Large intestine (tissue), 3 donors: ENCODE measurements at regions not wholly inside any gene's neighbourhood (a gene's known extent, or its start where the extent isn't known, plus 50 kb on each side); places are given as distances from the start of the nearest gene placed in this dataset.

Experiments used
- DNase-seq, 2 donors: peaks; one replicate each; pipeline versions ENCODE4 v3.0.0 to v3.0.0-alpha.2; 2013
- H3K27ac ChIP-seq: one replicate; pipeline ENCODE4 v1.5.1; 2013; ENCODE audit warnings: low read length
- H3K27me3 ChIP-seq: 2 replicates; pipeline ENCODE4 v1.6.1; 2013; ENCODE audit warnings: low read length; ENCODE audit not compliant: control insufficient read depth, insufficient read depth
- H3K36me3 ChIP-seq: 2 replicates; pipeline ENCODE4 v1.6.1; 2013; ENCODE audit warnings: low read length; ENCODE audit not compliant: control insufficient read depth, insufficient read depth
- H3K4me1 ChIP-seq: one replicate; pipeline ENCODE4 v1.6.1; 2013; ENCODE audit warnings: low read length; ENCODE audit not compliant: control insufficient read depth, insufficient read depth
- H3K4me3 ChIP-seq: one replicate; pipeline ENCODE4 v1.5.1; 2013; ENCODE audit warnings: low read length
- H3K9me3 ChIP-seq: one replicate; pipeline ENCODE4 v1.6.1; 2013; ENCODE audit warnings: mild to moderate bottlenecking, low read depth, low read length, moderate library complexity; ENCODE audit not compliant: control insufficient read depth
- WGBS: methylation state at CpG from one replicate; pipeline ENCODE4 v1.1.5; 2013; ENCODE audit warnings: low lambda C conversion rate; ENCODE audit not compliant: insufficient coverage; 5-methylcytosine and 5-hydroxymethylcytosine counted together

DNA sequence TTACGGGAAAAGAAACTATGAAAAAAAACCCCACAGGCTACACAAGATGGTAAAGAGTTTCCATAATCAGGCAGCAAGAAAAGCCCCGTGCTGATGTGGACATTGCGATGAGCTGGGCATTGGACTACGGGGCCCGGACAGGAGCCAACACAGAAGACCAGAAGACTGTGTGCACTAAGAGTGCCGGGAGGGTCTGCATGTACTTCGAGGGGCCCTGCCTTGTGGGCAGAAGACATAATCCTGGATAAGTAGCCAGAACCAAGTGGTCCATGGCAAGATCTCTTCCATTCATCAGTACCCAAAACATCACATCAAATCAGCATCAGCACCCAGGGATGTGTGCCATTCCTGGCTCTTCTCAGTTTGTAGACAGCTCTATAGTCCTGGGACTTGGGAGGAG, 317.8 kb downstream of the FGF9 start:
- H3K4me3 ChIP-seq: no peak overlapping the region
- no peak for DNase-seq
- no CpG with 5 or more reads among the region's 7 CpGs for WGBS
- H3K27ac ChIP-seq: no peak overlapping the region
- no peaks in the 10 kb centered on the region for H3K9me3 ChIP-seq
- H3K27me3 ChIP-seq: no peaks in the 10 kb centered on the region
- H3K36me3 ChIP-seq: no peaks in the 10 kb centered on the region
- H3K4me1 ChIP-seq: no peaks in the 10 kb centered on the region

DNA sequence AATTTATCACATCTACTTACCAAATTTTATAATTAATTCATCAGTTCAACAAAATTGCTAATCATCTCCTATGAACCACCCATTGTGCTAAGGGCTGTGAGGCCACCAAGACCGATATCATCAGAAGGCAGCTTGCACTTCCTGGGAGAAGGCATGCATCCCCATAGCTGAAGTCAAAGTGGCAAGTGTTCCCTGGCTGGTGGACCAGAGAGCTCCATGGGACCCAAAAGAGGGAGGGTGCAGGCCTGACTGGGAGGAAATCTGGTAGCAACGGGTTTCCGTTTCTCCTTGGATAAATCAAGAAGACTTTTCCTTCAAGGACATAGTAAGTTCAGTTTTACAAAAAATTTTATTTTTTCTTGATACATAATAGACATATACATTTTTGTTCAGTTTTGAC, 325.2 kb downstream of the FGF9 start:
- H3K27me3 ChIP-seq: no peaks in the 10 kb centered on the region
- no peaks in the 10 kb centered on the region for H3K9me3 ChIP-seq
- H3K4me1 ChIP-seq: no peaks in the 10 kb centered on the region
- no peak overlapping the region for H3K27ac ChIP-seq
- WGBS: no CpG with 5 or more reads among the region's 3 CpGs
- no peaks in the 10 kb centered on the region for H3K36me3 ChIP-seq
- no peak for DNase-seq
- H3K4me3 ChIP-seq: no peak overlapping the region

DNA sequence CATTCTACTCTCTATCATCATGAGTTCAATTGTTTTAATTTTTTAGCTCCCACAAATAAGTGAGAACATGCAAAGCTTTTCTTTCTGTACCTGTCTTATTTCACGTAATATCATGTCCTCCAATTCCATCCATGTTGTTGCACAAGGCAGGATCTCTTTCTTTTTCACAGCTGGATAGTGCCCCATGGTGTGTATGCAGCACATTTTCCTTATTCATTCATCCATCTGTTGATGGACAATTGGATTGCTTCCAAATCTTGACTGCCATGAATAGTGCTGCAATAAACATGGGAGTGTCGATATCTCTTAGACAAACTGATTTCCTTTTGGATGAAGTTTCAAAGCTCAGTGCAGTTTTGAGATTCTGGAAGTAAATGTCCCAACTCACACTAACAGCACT, 326.9 kb downstream of the FGF9 start:
- WGBS: 0% methylated on average over 1 of the region's 2 CpGs
- Histone ChIP-seq H3K27ac (no peak overlapping the region), H3K4me1 (no peaks in the 10 kb centered on the region), H3K4me3 (no peak overlapping the region), H3K9me3 (no peaks in the 10 kb centered on the region), H3K36me3 (no peaks in the 10 kb centered on the region), H3K27me3 (no peaks in the 10 kb centered on the region)
- peak in 1 of 2 donors; percentile 27 for DNase-seq

DNA sequence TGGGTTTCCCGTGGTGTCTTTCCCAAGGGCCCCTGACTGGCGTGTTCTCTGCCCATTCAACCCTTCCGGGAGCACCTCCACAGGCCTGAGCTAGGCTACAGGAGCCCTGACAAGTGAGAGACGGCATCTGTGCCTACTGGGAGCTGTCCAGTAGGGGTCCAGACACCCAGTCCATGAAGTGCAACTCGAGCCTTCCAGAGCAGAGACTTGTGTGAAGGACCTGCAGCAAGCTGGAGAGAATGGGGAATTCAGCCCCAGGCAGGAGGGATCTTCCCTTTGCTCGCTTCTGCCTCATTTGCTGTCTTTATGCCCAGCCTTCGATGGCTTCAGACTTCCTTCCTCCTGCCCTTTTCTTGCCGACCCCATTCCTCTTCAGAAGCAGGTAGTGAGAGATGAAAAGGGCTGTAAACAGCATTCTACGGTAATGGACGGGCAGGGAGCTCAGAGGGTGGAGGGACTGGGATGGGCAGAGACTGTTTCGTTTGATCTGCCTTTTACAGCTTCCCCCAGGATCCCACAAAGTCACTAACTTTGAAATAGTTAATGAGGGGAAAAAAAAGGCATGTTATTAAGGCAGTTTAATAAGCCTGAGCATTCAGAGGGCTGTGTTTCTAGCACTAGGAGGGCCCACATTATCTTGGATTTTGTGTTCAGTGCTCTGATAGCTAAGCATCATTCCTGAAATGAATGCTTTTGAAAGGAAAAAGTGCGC, 327.6 kb downstream of the FGF9 start:
- Histone ChIP-seq H3K27ac (no peak overlapping the region), H3K36me3 (no peaks in the 10 kb centered on the region), H3K27me3 (no peaks in the 10 kb centered on the region), H3K4me1 (no peaks in the 10 kb centered on the region), H3K4me3 (no peak overlapping the region), H3K9me3 (no peaks in the 10 kb centered on the region)
- no peak for DNase-seq
- WGBS: 50% methylated on average over 2 of the region's 12 CpGs

DNA sequence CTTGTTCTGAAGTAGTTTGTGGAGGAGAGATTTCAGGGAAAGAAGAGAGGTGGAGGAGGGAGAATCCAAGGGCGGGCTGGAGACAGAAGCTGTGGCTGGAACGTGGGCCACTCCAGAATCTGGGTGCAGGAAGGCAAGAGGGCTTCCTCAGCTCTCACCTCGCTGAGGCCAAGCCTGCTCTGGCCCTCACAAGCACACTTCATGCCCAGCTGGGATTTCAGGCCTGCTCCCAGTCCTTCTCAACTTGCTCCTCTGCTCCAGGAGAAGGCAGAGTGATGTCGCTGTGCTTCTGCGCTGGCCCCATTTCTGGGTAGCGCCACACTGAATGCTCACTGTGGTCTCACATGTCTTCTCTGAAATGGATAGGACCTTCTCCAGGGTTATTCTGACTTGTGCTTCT, 328.8 kb downstream of the FGF9 start:
- H3K9me3 ChIP-seq: no peaks in the 10 kb centered on the region
- H3K27ac ChIP-seq: no peak overlapping the region
- no peaks in the 10 kb centered on the region for H3K4me1 ChIP-seq
- DNase-seq: no peak
- no peaks in the 10 kb centered on the region for H3K27me3 ChIP-seq
- no peak overlapping the region for H3K4me3 ChIP-seq
- H3K36me3 ChIP-seq: no peaks in the 10 kb centered on the region
- no CpG with 5 or more reads among the region's 6 CpGs for WGBS

DNA sequence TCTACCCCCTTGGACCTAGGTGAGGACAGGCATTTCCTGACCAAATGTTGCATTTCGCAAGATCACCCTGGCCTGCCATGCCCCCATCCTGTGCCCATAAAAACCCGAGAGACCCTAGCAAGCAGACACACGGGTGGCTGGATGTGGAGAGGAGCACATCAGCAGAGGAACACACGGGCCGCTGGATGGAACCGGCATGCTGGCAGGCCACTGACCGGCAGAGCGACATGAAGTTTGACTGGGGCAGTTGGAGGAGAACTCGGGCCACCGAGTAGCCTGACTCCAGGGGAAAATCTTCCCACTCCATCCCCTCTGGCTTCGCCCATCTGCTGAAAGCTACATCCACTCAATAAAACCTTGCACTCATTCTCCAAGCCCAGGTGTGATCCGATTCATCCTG, 329.3 kb downstream of the FGF9 start:
- no peaks in the 10 kb centered on the region for H3K36me3 ChIP-seq
- H3K27me3 ChIP-seq: no peaks in the 10 kb centered on the region

DNA sequence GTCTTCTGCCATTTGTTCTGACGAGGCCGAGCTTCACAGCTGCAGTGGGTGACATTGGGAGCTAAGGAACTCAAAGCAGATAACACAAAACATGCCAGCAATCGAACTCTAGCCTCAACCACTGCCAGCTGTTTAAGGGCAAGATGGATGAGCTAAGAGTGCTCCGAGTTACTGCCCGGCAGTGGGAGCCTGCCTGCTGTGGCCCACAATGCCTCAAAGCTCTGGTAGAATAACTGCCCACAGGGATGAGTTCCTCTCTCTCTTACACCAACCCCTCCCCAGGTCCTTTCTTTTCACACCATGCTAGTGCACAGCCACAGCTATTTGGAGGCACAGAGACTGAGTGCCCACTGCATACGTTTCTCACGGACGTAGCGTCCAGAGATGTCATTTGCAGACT, 330.5 kb downstream of the FGF9 start:
- Histone ChIP-seq H3K4me3 (no peak overlapping the region), H3K9me3 (no peaks in the 10 kb centered on the region), H3K27me3 (no peaks in the 10 kb centered on the region), H3K4me1 (no peaks in the 10 kb centered on the region), H3K27ac (no peak overlapping the region), H3K36me3 (no peaks in the 10 kb centered on the region)
- no CpG with 5 or more reads among the region's 9 CpGs for WGBS
- DNase-seq: no peak

More for the DNA sequence above, 329.3 kb downstream of the FGF9 start:
- Histone ChIP-seq H3K4me3 (no peak overlapping the region), H3K27ac (no peak overlapping the region), H3K4me1 (no peaks in the 10 kb centered on the region), H3K9me3 (no peaks in the 10 kb centered on the region)
- 95% methylated on average over 4 of the region's 12 CpGs for WGBS
- no peak for DNase-seq

DNA sequence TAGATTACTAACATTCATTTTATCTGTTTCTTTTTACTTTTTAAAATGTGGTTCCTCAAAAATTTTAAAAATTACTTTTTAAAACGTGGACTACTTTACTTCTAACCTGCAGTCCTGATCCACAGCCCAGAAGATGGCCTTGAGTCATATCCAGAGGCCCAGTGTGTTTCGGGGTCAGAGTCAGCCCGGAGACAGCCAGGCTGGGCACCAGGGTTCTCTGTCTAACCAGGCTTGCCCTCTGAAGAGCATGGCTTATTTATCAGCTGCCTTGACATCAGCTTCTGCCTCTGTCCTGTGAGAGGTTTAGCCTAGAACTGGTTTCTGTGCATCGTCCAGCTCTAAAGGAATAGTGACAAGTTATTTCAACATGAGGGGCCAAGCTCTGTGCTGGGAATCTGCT, 332.0 kb downstream of the FGF9 start:
- no peak overlapping the region for H3K4me3 ChIP-seq
- DNase-seq: no peak

DNA sequence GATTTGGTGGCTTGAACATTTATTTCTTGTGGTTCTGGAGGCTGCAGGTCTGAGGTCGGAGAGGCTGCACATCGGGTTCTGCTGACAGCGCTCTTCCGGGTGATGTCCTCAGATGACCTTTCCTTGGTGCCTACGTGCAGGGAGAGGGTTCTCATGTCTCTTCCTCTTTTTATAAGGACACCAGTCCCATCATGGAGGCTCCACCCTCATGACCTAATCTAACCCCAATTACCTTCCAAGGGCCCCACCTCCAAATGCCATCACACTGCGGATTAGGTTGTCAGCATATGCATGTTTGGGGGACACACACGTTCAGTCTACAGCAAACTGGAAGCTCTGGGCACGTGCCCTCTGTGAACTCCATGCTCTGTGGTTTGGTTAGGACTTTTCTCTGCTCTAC, 338.6 kb downstream of the FGF9 start:
- no peaks in the 10 kb centered on the region for H3K36me3 ChIP-seq
- no peak for DNase-seq
- WGBS: 80% methylated on average over 1 of the region's 8 CpGs

More for the DNA sequence above, 332.0 kb downstream of the FGF9 start:
- 40% methylated on average over 1 of the region's 4 CpGs for WGBS
- Histone ChIP-seq H3K4me1 (no peaks in the 10 kb centered on the region), H3K27ac (no peak overlapping the region), H3K27me3 (no peaks in the 10 kb centered on the region), H3K9me3 (no peaks in the 10 kb centered on the region), H3K36me3 (no peaks in the 10 kb centered on the region)

DNA sequence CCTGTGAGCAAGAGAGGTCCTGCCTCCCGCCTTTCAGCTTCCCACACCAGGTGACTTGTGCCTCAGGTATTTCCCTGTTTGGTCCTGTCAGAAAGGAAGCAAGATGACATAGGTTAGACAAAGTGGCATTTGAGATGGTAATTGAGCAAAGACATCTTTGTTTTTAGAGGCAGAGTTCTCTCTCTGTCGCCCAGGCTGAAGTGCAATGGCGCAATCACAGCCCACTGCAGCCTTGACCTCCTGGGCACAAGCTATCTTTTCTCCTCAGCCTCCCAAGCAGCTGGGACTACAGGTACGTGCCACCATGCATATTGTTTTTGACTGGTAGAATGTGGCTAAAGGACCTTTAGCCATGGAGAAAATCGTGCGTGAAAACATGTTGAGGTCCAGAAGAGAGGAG, 339.1 kb downstream of the FGF9 start:
- no peak for DNase-seq
- Histone ChIP-seq H3K27ac (no peak overlapping the region), H3K27me3 (no peaks in the 10 kb centered on the region), H3K4me3 (no peak overlapping the region), H3K36me3 (no peaks in the 10 kb centered on the region), H3K9me3 (no peaks in the 10 kb centered on the region), H3K4me1 (no peaks in the 10 kb centered on the region)
- WGBS: 100% methylated on average over 4 of the region's 6 CpGs

More for the DNA sequence above, 338.6 kb downstream of the FGF9 start:
- H3K27me3 ChIP-seq: no peaks in the 10 kb centered on the region
- no peaks in the 10 kb centered on the region for H3K4me1 ChIP-seq
- no peak overlapping the region for H3K27ac ChIP-seq
- H3K9me3 ChIP-seq: no peaks in the 10 kb centered on the region
- H3K4me3 ChIP-seq: no peak overlapping the region

DNA sequence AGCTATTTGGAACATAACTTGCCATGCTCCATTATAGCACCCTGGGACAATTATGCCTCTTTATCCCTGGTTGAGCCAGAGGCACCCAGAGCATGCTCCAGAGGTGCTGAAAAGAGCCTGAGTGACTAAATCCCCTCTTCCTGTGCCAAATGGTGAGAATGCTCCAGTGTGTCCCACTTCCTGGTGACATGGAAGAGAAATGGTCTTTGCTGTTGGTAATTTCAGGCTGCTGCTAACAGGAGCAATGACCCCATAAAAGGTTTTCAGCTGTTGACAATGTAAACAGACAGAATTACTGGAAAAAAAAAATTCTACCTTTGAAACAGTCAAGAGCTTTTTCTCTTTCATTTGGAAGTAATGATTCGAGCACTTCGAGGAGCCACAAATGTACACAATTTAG, 341.8 kb downstream of the FGF9 start:
- H3K27ac ChIP-seq: no peak overlapping the region
- DNase-seq: no peak
- WGBS: 80% methylated on average over 1 of the region's 2 CpGs
- H3K9me3 ChIP-seq: no peaks in the 10 kb centered on the region
- H3K4me1 ChIP-seq: no peaks in the 10 kb centered on the region
- H3K36me3 ChIP-seq: no peaks in the 10 kb centered on the region
- no peak overlapping the region for H3K4me3 ChIP-seq
- H3K27me3 ChIP-seq: no peaks in the 10 kb centered on the region
